ENCODE measurements at regions not wholly inside any gene's neighbourhood (a gene's known extent, or its start where the extent isn't known, plus 50 kb on each side); places are given as distances from the start of the nearest gene placed in this dataset.

DNA sequence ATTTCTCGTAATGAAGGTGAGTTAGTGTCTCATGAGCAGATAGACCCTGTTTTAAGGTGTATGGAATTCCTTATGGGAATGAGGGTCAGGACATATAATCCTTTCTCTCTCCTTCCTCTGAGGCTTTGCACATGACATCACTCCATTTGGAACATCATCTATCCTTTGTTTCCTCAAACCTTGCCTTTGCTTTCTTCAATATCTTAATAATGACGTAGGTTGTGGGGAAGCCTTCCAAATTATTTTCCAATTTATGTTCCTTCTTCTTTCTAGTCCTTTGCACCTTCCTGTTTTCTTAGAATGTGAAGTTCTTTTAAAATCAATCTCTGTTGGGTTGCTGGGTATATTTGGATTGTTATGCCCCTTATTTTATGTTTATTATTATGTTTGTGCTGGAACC is 502.9 kb upstream of the STXBP6 start:
- TF ChIP-seq, protein P1, sequence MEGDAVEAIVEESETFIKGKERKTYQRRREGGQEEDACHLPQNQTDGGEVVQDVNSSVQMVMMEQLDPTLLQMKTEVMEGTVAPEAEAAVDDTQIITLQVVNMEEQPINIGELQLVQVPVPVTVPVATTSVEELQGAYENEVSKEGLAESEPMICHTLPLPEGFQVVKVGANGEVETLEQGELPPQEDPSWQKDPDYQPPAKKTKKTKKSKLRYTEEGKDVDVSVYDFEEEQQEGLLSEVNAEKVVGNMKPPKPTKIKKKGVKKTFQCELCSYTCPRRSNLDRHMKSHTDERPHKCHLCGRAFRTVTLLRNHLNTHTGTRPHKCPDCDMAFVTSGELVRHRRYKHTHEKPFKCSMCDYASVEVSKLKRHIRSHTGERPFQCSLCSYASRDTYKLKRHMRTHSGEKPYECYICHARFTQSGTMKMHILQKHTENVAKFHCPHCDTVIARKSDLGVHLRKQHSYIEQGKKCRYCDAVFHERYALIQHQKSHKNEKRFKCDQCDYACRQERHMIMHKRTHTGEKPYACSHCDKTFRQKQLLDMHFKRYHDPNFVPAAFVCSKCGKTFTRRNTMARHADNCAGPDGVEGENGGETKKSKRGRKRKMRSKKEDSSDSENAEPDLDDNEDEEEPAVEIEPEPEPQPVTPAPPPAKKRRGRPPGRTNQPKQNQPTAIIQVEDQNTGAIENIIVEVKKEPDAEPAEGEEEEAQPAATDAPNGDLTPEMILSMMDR (IDR thresholded peaks at IDR 0.05): no peak
- no peak for TF ChIP-seq POLR2A (IDR thresholded peaks at IDR 0.05)

Data from tibial nerve (tissue), 3 donors.